ENCODE measurements at regions not wholly inside any gene's neighbourhood (a gene's known extent, or its start where the extent isn't known, plus 50 kb on each side); places are given as distances from the start of the nearest gene placed in this dataset.

DNA sequence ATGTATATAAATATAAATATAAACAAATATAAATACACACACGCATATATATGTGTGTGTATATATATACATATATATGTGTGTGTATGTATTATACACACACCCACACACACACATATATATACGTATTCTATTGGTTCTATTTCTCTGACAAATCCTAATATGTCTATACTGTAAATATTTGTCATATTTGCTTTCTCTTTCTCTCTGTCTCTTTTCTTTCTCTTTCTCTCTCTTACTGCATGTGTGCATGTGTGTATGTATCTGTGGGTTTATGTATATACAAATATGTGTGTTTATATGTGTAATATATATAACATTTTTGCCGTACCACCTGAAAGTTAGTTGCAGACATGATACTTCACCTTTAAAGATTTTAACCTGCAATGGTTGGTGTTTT is 174.2 kb upstream of the PLEKHG7 start:
- DNase-seq = no peak

DNA sequence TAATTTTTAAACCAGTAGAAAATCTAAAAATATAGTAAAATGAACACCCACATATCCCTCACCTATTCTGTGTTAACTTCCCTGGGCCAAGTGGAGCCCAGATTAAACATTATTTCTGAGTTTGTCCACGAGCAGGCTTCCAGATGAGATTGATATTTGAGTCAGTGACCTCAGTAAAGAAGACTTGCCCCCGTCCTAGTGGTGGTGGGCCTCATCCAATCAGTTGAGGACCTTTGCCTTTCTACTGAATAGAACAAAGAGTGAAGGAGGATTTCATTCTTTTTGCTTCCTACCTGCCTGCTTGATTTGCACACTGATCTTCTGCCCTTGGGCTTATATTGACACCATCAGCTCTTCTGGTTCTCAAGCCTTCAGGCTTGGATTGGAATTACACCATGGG is 174.7 kb upstream of the PLEKHG7 start:
- DNase-seq = no peak

DNA sequence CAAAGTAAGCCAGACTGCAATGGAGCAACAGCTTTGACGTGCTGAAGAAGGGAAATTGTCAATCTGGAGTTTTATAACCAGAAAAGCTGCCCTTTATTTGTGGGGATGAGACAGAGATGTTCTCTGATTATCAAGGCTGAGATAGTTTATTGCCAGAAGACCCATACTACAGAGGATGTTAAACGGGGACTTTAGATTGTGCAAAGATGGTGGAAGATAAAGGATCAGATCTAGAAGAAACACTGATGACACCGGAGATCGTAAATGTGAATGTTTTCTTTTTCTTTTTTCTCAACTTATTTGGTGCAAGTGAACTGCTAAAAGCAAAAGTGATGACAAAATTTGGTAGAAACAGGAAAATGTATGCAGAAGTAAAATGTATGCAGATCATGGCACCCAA is 178.3 kb upstream of the PLEKHG7 start:
- DNase-seq = no peak

DNA sequence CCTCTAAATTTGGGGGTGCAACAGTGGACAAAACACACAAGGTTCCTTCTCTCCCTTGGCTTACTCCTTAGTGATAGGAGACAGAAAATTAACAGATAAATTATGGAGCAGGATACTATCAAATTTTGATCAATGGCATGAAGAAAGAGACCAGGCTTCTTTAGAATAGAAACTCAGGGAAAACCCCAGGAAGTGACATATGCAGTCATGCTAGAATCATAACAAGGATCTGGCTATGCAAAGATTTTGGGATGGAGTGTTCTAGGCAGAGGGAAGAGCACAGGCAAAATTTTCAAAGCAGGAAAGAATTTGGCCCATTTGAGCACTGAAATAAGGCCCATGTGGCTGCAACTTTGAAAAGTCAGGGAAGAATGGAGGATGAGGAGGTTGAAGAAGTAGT is 182.3 kb upstream of the PLEKHG7 start:
- no peak for DNase-seq

DNA sequence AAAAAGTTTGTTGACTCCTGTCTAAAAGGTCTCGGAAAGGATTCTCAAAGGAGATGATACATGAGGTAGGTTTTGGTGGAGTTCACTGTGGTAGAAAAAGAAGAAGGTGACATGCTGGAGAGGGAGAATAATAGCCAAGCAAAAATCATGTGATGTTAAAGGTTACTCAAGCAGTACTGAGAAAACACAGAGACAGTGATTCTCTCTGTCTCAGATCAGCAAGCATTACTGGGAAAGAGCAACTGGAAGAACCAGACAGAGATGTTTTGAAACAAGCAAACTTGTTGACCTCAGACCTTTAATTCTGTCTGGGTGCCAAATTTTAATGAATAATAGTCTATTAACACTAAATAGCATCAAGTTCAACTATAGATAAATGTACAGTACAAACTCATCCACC is 183.5 kb upstream of the PLEKHG7 start:
- no peak for DNase-seq

DNA sequence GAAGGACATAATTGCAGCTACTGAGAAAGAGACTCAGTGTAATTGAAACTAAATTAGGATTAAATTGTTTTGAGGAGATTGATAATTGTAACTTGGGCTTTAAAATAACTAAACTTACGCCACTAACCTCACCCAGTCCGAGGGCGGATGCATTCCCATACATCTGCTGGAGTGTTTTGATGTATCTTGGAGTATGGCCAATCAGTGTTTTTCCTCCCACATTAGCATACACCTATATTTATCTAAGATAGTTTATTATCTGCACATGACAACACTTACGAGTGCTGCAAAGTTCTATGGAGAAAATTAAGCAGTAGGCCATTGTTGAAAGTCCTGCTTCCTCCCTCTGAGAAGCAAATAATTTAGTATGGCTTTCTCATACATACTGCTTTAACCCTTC is 184.7 kb upstream of the PLEKHG7 start:
- DNase-seq = no peak

DNA sequence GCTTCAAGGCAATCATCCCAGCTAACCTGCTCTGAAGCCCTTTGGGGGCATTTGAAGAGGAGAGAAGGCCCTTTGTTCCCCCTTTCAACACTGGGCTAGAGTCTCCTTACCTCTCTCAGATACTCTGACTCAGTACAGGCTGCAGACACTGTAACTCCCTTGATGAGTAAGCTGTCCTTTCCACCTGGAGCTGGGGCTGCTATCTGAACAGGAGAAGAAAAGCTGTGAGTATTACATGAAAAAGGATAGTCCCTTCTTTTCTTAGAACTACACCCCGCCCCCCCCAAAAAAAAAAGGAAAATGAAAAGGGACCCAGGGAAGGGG is 186.6 kb upstream of the PLEKHG7 start:
- no peak for DNase-seq

DNA sequence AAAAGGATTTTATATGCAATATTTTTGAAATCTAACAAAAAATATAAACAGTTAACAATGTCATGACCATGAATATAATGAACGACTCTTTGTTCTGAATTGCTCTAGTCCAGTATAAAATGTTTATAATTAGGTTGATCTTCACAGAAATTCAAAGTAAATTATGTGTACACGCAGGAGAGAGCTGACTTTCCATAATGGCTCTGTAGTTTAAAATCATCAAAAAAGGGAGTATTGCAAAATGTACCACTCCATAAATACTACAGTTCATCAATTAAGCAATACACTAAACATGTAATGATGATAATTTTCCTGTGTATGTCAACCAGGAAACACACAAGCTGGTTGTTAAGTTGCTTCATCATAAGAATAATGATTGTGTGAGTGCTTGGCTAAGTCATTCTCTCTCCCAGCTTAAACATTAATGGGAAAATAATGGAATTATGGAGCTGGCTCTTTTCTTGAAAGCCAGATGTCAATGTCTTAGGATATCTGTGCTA is 189.5 kb upstream of the PLEKHG7 start:
- DNase-seq = no peak

DNA sequence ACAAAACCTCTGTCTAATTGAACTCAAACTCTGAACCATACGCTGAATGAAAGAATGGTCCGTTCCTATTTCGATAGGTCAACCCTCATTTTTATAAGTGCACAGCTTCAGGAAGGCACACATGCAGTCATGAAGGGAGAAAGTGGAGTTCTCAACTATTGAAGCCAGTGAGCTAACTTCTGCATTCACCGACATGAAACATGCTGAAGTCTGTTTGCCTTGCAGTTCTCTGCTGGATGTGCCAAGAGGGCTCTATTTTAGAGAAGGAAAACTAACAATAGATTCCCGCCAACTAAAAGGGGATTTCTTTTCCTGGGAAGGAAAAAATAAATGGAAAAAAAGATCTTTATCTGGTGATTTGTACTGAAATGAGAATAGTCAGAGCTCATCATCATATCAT is 191.0 kb upstream of the PLEKHG7 start:
- DNase-seq = no peak

DNA sequence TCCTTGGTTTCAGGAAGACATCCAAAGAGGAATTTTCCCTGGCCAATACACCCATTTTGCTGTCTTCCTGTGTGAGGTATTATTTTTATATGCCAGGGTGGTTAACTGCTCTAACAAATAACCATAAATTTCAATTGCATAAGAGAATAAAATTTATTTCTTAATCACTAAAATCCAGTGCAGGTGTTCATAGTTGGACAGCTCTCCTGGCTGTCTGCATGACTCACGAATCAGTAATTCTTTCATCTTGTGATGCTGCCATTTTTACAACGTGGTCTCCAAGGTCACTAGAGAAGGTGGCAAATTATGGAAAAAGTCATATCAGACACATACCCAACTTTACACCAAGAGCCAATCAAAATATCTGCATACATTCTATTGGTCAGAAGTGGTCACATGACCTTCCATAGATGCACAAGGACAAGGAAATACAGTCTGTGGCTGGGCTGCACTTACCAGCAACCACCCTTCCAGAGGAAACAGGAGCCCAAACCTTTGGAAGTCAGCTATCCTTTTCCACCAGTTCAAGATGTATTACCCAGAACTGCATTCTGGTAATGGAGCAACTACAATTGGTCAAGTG is 193.5 kb upstream of the PLEKHG7 start:
- DNase-seq = no peak

DNA sequence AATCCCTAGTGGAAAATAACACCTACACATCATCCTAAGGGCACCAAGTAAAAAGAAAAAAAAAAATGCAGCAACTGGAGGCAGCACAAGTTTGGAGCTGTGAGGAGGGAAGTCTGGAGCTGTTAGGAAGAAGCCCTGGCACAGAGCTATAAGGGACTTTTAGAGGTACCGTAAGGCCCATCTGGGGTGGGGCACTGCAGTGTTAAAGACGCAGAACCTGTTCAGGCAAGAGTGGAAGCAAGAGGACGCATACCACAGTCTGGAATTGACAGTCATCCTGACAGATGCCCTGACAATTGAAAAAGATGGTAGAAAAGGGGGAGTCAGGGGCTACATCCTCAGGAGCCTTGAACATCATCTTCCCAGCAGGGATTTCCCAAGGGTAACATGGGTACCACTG is 195.9 kb upstream of the PLEKHG7 start:
- no peak for DNase-seq

DNA sequence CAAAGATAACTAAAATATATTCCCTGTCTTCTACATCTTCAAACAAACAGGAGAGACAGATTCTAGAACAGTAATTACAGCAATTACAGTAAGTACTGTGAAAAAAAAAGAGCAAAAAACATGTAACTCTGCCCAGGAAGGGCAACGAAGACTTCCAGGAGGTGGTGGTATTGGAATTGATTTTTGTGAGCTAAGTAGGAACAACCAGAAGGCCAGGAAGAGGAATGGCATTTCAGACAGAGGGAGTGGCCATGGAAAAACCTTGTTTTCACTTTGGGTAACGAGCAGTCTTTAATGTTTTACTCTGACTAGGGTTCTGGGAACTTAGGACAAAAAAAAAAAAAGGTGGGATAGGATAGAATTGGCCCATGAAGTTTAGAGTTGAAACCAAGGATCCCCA is 196.3 kb upstream of the PLEKHG7 start:
- DNase-seq = peak; percentile 1

DNA sequence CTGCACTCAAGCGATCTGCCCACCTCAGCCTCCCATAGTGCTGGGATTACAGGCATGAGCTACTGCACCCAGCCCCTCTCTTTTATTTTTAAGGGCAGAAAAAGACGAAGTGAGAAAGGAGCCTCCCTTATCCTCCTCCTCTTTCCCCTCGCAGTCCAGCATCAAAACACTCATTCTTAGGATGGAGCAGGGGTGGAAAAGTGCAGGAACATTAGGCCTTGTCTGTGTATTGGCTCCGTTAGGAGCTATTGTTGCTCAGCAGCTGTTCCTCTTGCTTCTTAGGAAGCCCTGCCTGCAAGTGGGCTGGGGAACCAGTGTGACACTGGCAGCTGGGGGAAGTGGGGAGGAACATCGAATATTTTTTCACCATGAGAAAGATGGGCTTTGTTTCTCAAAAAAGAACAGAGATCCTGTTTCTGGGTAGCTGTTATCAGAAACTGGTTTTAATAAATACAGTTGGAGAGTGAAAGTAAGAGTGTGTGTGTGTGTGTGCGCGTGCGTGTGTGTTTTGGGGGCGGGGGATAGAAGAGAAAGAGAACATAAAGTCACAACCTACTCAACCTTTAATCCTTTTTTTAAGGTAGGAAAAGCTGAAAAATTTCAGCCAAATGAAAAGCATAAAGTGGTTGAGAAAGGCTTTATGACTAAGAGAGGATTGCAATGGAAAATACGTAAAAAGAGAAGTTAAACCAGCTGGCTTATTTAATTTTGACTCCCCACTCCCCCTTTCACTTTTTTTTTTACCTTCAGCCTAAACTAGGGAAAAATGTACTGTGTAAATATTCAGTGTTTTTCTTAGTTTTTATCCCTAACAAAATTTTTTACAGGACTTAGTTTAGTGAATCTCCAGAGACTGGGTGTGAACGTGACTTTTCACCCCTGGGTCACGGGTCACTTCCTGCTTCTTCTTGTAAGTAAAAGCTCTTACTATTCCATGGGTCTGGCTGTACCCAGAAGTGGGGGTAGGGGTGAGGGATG is 197.2 kb upstream of the PLEKHG7 start:
- peak; percentile 47 for DNase-seq

DNA sequence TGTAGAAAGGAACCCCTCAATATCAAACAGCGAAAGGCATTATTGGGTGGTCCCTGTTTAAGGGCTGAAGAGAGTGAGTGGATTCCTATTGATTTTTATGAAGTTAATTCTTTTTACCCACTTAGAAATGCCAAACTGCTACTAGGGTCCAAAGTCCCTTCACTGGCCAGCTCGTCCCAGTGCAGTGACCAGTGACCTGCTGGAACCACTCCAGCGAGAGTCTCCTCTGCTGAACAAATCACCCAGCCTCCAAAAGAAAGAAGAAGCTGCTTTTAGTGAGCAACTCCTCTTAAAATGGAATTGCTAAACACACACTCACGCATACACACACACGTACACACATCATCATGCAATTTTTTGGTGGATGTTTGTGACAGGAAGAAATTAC is 198.2 kb upstream of the PLEKHG7 start:
- no peak for DNase-seq

DNA sequence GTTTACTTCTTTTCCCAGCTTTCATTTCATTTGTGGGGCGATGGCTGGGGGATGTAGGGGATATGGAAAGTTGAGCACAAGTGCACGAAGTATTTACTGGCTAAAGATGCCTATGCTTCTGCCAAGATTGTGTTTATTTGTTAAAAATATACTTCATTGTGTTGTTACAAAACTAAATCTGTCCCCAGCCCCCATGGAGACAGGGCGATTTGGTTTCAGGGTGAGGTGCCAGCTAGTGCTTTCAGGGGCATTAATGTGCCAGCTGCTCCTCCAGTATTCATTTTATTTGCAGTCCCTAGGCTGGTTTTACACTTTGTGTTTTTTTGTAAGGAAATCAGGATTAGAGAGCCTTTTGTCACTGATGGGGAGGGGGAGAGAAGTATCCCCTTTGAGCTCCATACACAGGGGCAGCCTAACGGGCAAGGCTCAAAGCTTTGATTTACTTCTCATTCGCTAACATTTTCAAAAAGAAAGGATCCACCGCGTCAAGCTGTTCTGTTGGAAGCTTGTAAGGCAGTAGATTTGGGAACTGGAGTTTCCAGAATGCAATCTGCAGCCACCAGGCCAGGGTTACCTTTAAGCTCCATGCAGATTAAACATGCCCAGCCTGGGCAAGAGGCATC is 198.7 kb upstream of the PLEKHG7 start:
- DNase-seq = peak; percentile 8

DNA sequence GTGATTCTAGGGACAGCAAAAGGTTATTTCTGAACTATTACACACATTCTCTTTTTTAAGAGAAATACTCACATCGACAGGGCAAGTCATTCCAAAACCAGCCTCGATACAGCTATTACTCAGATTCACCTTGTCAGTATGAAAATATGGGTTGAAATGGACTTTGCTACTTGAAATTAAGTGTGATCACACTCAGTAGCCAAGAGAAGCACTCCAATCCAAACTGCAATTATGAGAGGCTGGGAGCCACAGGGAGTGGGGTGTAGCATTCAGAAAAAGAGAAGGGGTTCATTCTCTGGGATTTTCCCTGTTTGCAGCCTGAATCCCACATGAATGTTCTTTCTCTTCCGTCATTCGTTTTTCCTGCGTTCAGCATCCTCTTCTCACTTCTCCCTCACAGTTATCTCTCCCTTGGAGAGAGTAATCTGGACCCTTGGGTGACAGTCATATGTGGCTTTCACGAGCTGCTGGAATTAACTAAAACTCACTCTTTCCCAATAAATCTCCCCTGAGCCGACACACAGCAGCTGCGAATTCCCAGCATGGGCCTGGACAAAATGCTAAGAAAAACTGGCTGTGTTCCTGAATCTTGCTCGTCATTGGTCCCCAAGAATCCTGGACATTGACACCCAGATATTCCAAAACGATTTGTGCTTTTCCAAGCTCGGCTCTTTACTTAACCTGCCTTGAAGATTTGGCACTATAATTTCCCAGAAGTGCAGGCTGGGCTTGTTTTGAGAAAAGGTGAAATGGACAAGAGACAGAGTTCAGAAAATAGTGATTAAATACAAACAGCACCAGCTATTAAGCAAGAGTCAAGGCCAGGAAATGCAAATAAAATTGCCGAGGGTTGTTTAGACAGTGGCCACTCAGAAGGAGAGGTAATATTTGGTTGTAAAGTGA is 199.5 kb upstream of the PLEKHG7 start:
- DNase-seq = peak; percentile 3

DNA sequence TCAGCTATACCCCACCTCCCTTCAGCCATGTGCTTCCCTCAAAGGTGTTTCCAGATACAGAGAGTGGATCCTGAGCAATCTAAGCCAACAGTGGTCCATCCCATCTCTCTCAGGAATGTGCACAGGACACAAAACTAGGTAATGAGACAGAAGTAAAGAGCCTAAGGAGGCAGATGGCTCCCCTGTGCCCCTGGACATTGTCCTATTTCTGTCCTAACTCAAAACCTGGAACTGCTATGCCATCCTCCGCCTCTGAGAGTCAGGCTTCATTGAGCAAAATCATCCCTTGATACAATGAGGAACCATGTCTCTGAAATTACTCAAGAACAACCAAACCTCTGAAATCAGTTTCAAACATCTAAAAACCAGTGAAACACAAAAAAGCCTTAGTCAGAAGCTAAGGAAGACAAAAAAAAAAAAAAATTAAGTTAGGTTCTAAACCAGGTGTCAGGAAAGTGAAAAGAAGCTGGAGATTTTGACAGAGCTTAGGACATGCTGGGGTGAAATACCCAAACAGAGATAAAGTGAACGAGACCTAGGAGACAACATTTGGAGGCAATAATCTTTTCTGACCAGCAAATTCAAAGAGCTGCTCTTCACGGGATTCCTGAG is 200.3 kb upstream of the PLEKHG7 start:
- DNase-seq = peak; percentile 7

DNA sequence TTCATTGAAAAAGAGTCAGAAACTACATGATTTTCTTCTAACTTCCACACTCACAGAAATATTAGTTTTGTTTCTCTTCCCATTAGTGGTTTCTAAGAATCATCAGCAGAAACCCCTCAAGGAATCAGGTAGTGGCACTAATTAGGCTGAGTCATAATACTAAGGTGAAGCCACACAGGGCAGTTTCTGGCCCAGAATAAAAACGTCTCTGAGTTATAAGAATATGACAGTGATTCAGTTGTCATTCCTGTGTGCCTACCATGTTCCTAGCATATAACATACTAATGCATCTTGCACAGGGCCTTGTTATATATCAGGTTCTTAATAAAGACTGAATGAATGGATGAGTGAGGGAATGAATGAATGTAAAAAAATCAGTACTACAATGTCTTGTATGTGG is 206.0 kb upstream of the PLEKHG7 start:
- no peak for DNase-seq

DNA sequence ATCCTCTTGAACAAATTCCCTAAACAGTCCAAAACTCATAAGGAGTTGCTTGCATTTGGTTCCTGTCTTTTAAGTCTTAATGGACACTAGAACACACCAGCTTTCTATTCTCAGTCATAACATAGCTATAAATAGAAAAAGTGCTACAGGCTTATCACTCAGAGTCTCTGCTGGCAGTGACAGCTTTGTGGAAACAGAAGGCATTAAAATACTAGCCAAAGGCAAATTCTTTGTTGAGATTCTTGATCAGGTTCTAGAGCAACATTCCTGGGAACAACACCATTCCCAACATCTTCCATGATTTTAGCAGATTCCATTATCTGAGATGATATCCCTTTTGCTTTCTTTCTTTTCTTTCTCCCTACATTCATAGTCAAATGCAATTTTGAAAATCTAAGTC is 207.7 kb upstream of the PLEKHG7 start:
- no peak for DNase-seq

DNA sequence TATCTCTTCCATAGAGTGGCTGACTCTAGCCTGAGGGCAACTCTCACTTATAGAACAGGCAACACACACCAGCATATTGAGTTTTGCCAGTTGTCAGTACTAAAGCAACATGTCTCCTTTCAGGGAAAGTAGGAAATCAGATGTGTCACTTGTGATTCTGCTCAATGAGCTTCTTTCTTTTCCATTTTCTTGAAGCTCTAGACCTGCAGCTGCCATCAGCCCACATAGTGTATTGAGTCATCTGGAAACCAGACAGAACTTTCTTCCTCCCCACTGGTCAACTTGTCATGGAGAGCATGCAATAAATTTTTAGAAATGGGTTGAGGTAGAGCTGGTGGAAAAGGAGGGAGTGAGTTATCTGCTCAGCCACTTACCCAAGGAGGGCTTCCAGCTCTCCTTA is 209.0 kb upstream of the PLEKHG7 start:
- DNase-seq = no peak

DNA sequence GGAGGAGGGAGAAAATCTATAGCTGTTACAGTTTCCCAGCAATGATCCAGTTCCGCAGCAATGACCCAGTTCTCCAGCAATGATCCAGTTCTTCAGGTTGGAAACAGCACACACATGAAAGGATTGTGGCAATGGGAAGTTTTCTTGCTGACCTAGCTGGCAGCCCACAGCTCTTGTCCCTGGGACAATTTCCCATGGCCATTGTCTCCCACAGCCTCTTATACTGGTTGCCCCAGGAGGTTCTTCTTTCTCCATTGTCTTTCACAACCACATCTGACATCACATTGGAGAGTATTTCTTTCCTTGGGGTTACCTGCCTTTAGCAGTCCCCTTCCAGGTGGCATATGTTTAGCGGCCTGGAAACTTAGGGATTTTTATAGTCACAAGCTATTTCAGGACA is 209.8 kb upstream of the PLEKHG7 start:
- no peak for DNase-seq

DNA sequence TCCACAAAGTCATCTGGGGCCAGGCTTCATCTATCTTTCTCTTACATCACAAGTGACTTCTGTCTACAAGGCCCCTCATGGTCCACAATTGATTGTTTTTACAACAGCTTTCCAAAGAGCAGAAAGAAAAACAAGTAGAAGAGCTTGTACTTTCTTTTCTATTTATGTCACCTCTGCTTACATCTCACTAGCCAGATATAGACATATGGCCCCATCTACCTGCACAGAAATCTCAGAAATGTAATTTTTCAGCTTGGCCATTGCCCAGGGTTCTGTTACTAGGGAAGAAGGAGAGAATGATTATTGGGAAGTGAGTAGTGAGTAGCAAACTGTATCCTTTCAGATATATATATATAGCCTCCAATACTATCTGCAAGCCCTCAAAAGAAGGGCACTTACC is 210.5 kb upstream of the PLEKHG7 start:
- DNase-seq = no peak

DNA sequence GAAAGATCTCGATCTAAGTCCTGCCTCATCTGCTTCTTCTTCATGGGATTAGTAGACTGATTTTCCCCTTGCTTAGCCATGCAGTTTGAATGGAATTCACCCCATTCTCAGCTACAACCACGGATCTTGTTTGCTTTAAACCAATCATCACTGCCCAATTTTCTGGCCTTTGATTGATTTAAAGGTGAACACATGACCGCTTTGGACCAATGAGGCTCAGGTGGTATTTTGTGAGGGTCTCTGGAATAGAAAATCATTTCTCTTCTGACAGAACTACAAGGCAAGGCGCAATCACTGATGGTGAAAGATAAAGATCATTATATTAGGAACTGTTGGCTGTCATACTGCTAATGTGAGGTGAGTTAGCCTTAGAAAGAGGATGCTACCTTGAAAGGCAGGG is 213.0 kb upstream of the PLEKHG7 start:
- no peak for DNase-seq

All from retina (tissue), 1 donor.